Common myeloid progenitor, CD34-positive (primary cell): ENCODE measurements at regions not wholly inside any gene's neighbourhood (a gene's known extent, or its start where the extent isn't known, plus 50 kb on each side); places are given as distances from the start of the nearest gene placed in this dataset.

Experiments used
- CTCF ChIA-PET: fragments of 350-600 bp; sonication (Branson Sonifier 250); formaldehyde crosslinking; loops from one replicate; lab custom pipeline; 2021; ENCODE audit warnings: antibody characterized with exemption; lab: Charles Lee
- POLR2A ChIA-PET: fragments of 350-600 bp; sonication (Branson Sonifier 250); formaldehyde crosslinking; loops from one replicate; lab custom pipeline; 2021; ENCODE audit warnings: antibody characterized with exemption; lab: Charles Lee
- DNase-seq, 3 donors: peaks; one replicate each; pipeline versions ENCODE4 v3.0.0 to v3.0.0-alpha.2; 2013
- H3K27ac ChIP-seq, 2 experiments: 1 replicate in 1 of 2; 2 replicates in 1 of 2; pipeline ENCODE4 v1.7.0; 2013; ENCODE audit warnings: inconsistent platforms in 2 of 2, low read length in 2 of 2, mild to moderate bottlenecking in 2 of 2, low read depth in 1 of 2, moderate library complexity in 1 of 2; ENCODE audit not compliant: severe bottlenecking in 2 of 2, insufficient read depth in 1 of 2, poor library complexity in 1 of 2
- H3K27me3 ChIP-seq, 5 experiments: replicated peaks in 2 of 5; 1 replicate in 3 of 5; 2 replicates in 2 of 5; pipeline versions ENCODE4 v1.6.1 to v1.7.0; 2013; ENCODE audit warnings: low read length in 4 of 5, mild to moderate bottlenecking in 2 of 5, moderate library complexity in 2 of 5, inconsistent platforms in 1 of 5; ENCODE audit not compliant: insufficient read depth in 5 of 5, control insufficient read depth in 4 of 5
- H3K36me3 ChIP-seq, 4 experiments: 1 replicate in 2 of 4; 2 replicates in 2 of 4; pipeline versions ENCODE4 v1.6.1 to v1.7.0; 2013; ENCODE audit warnings: low read length in 3 of 4, control low read depth in 1 of 4, mild to moderate bottlenecking in 1 of 4; ENCODE audit not compliant: control insufficient read depth in 4 of 4, insufficient read depth in 4 of 4
- H3K4me1 ChIP-seq, 4 experiments: 1 replicate in 3 of 4; 2 replicates in 1 of 4; pipeline versions ENCODE4 v1.6.1 to v1.7.1; 2013; ENCODE audit warnings: low read length in 3 of 4, mild to moderate bottlenecking in 3 of 4, control low read depth in 1 of 4, inconsistent platforms in 1 of 4, moderate library complexity in 1 of 4; ENCODE audit not compliant: control insufficient read depth in 4 of 4, insufficient read depth in 4 of 4; ENCODE audit errors: control extremely low read depth in 1 of 4
- H3K4me3 ChIP-seq, 7 experiments: 1 replicate in 4 of 7; 2 replicates in 3 of 7; pipeline versions ENCODE4 v1.5.1 to v1.7.0; 2013; ENCODE audit warnings: mild to moderate bottlenecking in 7 of 7, low read length in 6 of 7, moderate library complexity in 6 of 7, inconsistent platforms in 2 of 7, low read depth in 2 of 7, control low read depth in 1 of 7; ENCODE audit not compliant: insufficient read depth in 4 of 7, control insufficient read depth in 1 of 7; ENCODE audit errors: extremely low read depth in 1 of 7
- H3K9me3 ChIP-seq, 5 experiments: 1 replicate in 4 of 5; 2 replicates in 1 of 5; pipeline versions ENCODE4 v1.6.1 to v1.7.1; 2013; ENCODE audit warnings: low read length in 4 of 5, mild to moderate bottlenecking in 2 of 5, inconsistent platforms in 1 of 5, low read depth in 1 of 5, moderate library complexity in 1 of 5; ENCODE audit not compliant: control insufficient read depth in 4 of 5, insufficient read depth in 2 of 5; ENCODE audit errors: control extremely low read depth in 1 of 5
- WGBS: methylation state at CpG from one replicate; pipeline ENCODE4 v1.1.5; 2013; ENCODE audit not compliant: insufficient coverage; 5-methylcytosine and 5-hydroxymethylcytosine counted together

DNA sequence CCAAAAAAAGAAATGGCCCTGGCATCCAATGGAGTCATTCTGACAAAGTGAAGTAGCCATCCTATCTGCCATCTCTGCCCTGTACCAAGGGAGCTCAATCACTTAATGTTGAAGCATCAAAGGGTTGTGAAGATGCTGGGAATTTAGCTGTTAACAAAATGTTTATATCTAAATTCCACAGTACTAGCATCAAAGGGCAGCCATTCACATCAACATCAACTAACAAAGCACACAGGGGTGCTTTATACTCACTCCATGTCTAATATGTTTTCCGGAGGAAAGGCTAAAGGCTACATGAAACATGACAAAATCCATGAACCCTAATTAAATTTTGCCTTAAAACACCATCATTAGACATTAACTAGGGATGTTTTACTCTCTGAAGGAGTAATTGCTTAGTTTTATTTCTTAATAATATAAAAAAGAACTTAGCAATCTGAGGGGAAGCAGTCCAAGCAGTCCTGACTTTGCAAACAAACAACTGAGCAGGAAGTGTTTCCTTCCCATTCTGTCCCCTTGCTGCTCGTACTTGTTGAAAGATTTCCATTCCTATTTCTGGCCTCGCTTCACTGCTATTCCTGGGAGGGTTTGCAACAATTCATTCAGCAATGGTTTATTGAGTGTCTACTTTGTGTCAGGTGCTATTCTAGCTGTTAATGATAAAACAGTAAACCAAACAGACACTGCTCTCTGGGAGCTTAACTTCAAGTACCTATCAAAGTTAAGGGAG, 208.6 kb upstream of the SLC7A11 start:
- CTCF ChIA-PET, result no interaction called here
- Histone ChIP-seq H3K4me1 (no peaks in the 10 kb centered on the region), H3K27me3 (peaks cover 0 to 3% (median 0%) of the 10 kb centered on the region in 5 experiments), H3K36me3 (no peaks in the 10 kb centered on the region), H3K27ac (no peak overlapping the region), H3K9me3 (no peaks in the 10 kb centered on the region), H3K4me3 (no peak overlapping the region)
- no CpG with 5 or more reads among the region's 3 CpGs for WGBS
- POLR2A ChIA-PET, result no interaction called here
- no peak for DNase-seq

DNA sequence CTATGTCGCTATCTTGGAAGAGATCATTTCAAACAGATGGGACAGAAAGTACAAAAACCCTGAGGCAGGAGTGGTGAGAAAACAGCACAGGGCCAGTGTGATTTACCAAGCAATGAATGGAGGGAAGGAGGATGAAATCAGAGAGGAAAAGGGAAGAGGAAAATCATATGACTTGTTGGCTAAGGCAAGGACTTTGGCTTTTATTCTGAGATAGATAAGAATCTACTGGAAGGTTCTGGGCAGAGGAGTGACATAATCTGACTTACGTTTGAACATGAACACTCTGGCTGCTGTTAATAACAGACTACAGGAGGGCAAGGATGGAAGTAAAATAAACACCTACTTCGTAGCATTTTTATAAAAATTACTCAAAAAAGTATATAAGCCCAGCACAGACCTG, 207.8 kb upstream of the SLC7A11 start:
- Histone ChIP-seq H3K27me3 (peaks cover 0 to 3% (median 0%) of the 10 kb centered on the region in 5 experiments), H3K36me3 (no peaks in the 10 kb centered on the region), H3K4me1 (no peaks in the 10 kb centered on the region), H3K9me3 (no peaks in the 10 kb centered on the region), H3K27ac (no peak overlapping the region), H3K4me3 (no peak overlapping the region)
- DNase-seq, result no peak
- no CpG with 5 or more reads among the region's 3 CpGs for WGBS
- POLR2A ChIA-PET, result no interaction called here
- CTCF ChIA-PET, result no interaction called here

DNA sequence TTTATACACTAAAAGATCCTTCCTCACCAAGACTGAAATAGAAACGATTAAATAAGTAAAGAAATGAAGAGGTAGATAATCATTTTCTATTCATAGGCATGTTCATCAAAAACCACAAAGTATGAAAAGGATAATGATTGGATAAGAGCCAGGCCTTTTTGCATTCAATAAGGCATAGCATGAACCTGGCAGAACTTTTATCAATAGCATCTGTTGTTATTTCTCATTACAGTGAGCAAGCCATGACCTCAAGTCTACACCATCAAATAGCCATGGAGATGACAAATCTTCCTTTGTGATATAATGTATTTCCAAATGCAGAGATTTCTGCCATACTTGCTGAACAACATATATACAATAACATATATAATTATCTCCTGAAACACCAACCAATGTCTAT, 206.0 kb upstream of the SLC7A11 start:
- Histone ChIP-seq H3K27ac (no peak overlapping the region), H3K4me1 (no peaks in the 10 kb centered on the region), H3K27me3 (peaks cover 0 to 3% (median 0%) of the 10 kb centered on the region in 5 experiments), H3K9me3 (no peaks in the 10 kb centered on the region), H3K4me3 (no peak overlapping the region), H3K36me3 (no peaks in the 10 kb centered on the region)
- POLR2A ChIA-PET, result no interaction called here
- CTCF ChIA-PET, result no interaction called here
- no CpG with 5 or more reads among the region's 1 CpG for WGBS
- DNase-seq, result no peak

DNA sequence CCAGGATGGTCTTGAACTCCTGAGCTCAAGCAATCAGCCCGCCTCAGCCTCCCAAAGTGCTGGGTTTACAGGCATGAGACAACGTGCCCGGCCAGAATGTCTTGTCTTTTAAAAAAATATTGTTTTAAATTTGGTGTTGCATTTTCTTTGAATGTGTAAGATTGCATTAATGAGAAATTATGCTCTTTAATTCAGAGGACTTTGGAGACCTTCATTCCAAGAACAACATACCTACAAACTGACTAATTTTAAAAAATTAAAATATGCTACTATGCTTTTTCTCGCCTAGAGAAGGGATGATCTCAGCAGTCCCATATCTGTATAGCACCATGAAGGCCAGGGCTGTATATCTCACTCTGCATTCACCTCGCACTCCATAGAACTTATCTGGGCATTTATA, 204.3 kb upstream of the SLC7A11 start:
- H3K36me3 ChIP-seq, result no peaks in the 10 kb centered on the region
- H3K4me1 ChIP-seq, result no peaks in the 10 kb centered on the region
- CTCF ChIA-PET, result no interaction called here
- POLR2A ChIA-PET, result no interaction called here
- H3K27me3 ChIP-seq, result peaks cover 0 to 3% (median 0%) of the 10 kb centered on the region in 5 experiments
- no peaks in the 10 kb centered on the region for H3K9me3 ChIP-seq
- DNase-seq, result no peak
- WGBS, result 100% methylated on average over 1 of the region's 5 CpGs
- H3K4me3 ChIP-seq, result no peak overlapping the region
- no peak overlapping the region for H3K27ac ChIP-seq

DNA sequence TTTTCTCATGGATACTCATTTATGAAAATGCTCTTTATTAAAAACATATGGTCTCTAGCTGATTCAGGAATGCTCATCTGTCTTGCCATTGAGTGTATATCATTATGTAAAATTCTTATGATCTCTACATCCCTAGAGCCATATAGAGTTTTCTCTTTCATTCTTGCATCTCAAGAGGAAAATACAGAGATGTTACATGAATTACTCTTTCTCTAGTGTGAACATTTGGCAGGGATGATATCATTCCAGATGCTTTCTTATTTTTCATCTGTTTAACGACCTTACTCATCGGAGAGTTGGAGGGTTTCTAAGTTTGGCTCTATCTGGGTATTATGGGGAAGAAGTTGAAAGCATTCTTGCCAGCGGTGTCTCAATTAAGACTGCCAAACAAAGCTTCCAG, 202.9 kb upstream of the SLC7A11 start:
- no peak for DNase-seq
- POLR2A ChIA-PET, result no interaction called here
- CTCF ChIA-PET, result no interaction called here
- H3K9me3 ChIP-seq, result no peaks in the 10 kb centered on the region
- WGBS, result no CpG with 5 or more reads among the region's 3 CpGs
- no peaks in the 10 kb centered on the region for H3K4me1 ChIP-seq
- no peaks in the 10 kb centered on the region for H3K36me3 ChIP-seq
- H3K4me3 ChIP-seq, result no peak overlapping the region
- no peak overlapping the region for H3K27ac ChIP-seq
- H3K27me3 ChIP-seq, result peaks cover 0 to 3% (median 0%) of the 10 kb centered on the region in 5 experiments

DNA sequence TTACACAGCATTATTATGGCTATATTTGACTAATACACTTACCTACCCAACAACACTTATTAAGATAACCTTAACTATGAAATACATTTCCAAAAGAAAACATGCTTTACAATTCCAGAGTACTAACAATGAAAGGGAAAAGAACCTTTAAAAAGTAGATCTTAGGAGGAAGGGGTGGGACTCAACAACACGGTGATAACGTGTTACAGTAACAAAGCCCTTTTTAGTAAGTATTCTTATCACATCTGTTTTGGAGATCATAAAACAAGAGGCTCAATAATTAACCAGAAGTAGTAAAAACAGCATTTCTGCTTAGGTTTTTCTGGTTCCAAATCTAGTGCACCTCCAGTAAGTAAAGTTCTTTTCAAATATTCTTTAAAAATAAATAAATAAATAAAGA, 202.1 kb upstream of the SLC7A11 start:
- 80% methylated on average over 1 of the region's 2 CpGs for WGBS

DNA sequence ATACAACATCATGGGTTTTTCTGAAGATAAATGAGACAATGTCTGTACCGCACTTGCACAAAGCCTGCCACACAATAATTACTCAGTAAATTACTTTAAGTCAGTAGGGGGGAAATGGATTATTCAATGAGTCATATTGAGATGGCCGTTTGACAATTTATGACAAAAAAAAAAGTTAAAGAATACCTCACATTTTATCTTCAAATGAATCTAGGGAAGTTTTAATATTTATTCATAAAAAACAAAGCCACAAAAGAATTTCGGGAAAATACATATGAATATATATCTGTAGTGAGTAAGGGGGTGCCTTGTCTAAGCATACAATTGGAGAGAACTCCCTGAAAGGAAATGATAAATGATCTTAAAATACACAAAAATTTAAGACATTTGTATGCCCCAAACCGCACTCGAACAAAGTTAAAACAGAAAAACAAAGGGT, 197.0 kb upstream of the SLC7A11 start:
- no peak overlapping the region for H3K27ac ChIP-seq
- H3K4me3 ChIP-seq, result no peak overlapping the region
- POLR2A ChIA-PET, result no interaction called here
- CTCF ChIA-PET, result no interaction called here
- no peak for DNase-seq
- H3K27me3 ChIP-seq, result peaks cover 0 to 2% (median 0%) of the 10 kb centered on the region in 5 experiments
- H3K9me3 ChIP-seq, result no peaks in the 10 kb centered on the region
- no peaks in the 10 kb centered on the region for H3K36me3 ChIP-seq
- no CpG with 5 or more reads among the region's 5 CpGs for WGBS
- H3K4me1 ChIP-seq, result no peaks in the 10 kb centered on the region

More for the DNA sequence above, 202.1 kb upstream of the SLC7A11 start:
- Histone ChIP-seq H3K27ac (no peak overlapping the region), H3K4me3 (no peak overlapping the region), H3K9me3 (no peaks in the 10 kb centered on the region), H3K4me1 (no peaks in the 10 kb centered on the region), H3K27me3 (no peaks in the 10 kb centered on the region), H3K36me3 (no peaks in the 10 kb centered on the region)
- no peak for DNase-seq
- CTCF ChIA-PET, result no interaction called here
- POLR2A ChIA-PET, result no interaction called here
